Suprapubic skin (tissue), 3 donors: ENCODE measurements at regions not wholly inside any gene's neighbourhood (a gene's known extent, or its start where the extent isn't known, plus 50 kb on each side); places are given as distances from the start of the nearest gene placed in this dataset.

Source experiments
- EP300 ChIP-seq: sonication (generic); formaldehyde crosslinking; IDR thresholded peaks from one replicate; pipeline ENCODE4 v1.6.1; 2017; ENCODE audit warnings: antibody characterized with exemption
- POLR2A ChIP-seq, 2 donors: fragments of 450-650 bp; IDR thresholded peaks; one replicate each; pipeline ENCODE4 v1.6.1; 2017; ENCODE audit warnings: antibody characterized with exemption in 2 of 2, mild to moderate bottlenecking in 2 of 2, moderate library complexity in 2 of 2
- TF ChIP-seq, protein P1 (sequence below), 2 donors: fragments of 200-600 bp in 1 of 2; fragments of 450-650 bp in 1 of 2; sonication (generic) in 1 of 2; IDR thresholded peaks; one replicate each; pipeline ENCODE4 v1.5.1; 2016 to 2019; ENCODE audit warnings: antibody characterized with exemption in 2 of 2, mild to moderate bottlenecking in 1 of 2, moderate library complexity in 1 of 2

DNA sequence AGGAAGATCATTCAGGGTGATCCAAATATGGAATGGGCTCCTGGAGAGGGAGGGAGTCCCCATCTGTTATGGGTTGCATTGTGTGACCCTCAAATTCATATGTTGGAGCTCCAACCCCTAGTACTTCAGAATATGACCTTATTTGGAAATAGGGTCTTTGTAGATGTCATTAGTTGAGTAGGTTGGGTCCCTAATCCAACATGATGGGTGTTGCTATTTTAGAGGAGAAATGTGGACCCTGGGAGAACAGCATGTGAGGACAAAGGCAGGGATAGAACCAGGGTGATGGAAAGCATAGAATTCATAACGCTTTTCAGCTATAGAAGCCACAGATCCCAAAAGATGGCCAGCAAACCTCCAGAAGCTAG is 91.5 kb upstream of the SMNDC1 start:
- TF ChIP-seq EP300 (no peak), POLR2A (IDR thresholded peaks at IDR 0.05) (no peak)
- TF ChIP-seq, protein P1, sequence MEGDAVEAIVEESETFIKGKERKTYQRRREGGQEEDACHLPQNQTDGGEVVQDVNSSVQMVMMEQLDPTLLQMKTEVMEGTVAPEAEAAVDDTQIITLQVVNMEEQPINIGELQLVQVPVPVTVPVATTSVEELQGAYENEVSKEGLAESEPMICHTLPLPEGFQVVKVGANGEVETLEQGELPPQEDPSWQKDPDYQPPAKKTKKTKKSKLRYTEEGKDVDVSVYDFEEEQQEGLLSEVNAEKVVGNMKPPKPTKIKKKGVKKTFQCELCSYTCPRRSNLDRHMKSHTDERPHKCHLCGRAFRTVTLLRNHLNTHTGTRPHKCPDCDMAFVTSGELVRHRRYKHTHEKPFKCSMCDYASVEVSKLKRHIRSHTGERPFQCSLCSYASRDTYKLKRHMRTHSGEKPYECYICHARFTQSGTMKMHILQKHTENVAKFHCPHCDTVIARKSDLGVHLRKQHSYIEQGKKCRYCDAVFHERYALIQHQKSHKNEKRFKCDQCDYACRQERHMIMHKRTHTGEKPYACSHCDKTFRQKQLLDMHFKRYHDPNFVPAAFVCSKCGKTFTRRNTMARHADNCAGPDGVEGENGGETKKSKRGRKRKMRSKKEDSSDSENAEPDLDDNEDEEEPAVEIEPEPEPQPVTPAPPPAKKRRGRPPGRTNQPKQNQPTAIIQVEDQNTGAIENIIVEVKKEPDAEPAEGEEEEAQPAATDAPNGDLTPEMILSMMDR (IDR thresholded peaks at IDR 0.05) = no peak
